Endothelial cell of umbilical vein (primary cell): ENCODE measurements at regions not wholly inside any gene's neighbourhood (a gene's known extent, or its start where the extent isn't known, plus 50 kb on each side); places are given as distances from the start of the nearest gene placed in this dataset.

Source experiments
- BruUV-seq: library from RNA; stranded (reverse); fragments of 400-500 nt; replicated peaks from 2 replicates; lab custom pipeline; 2021; lab: Mats Ljungman, UMichigan
- CTCF ChIA-PET: fragments of 300-600, 350-600 bp; sonication (Branson Sonifier 250); formaldehyde crosslinking; loops from one replicate; lab custom pipeline; 2021; ENCODE audit warnings: antibody characterized with exemption, inconsistent platforms; lab: Charles Lee
- POLR2A ChIA-PET: fragments of 300-600, 350-600 bp; sonication (Branson Sonifier 250); formaldehyde crosslinking; loops from one replicate; lab custom pipeline; 2021; ENCODE audit warnings: antibody characterized with exemption, inconsistent platforms; lab: Charles Lee
- DNase-seq: peaks from one replicate; pipeline ENCODE4 v3.0.0-alpha.2; 2011; ENCODE audit warnings: low read depth, low spot score
- FAIRE-seq: peaks from 2 replicates; lab custom pipeline; 2011; peaks lifted over from hg19 to GRCh38; lab: Jason Lieb, UNC
- H2AFZ ChIP-seq: 2 replicates; pipeline ENCODE4 v1.6.0; 2012; ENCODE audit warnings: low read depth, low read length, control low read depth, inconsistent platforms
- H3K27ac ChIP-seq: 2 replicates; pipeline ENCODE4 v1.5.1; 2011; ENCODE audit warnings: low read depth, mild to moderate bottlenecking, control low read depth, low read length, moderate library complexity; ENCODE audit not compliant: insufficient read depth
- H3K27me3 ChIP-seq, 2 experiments: 2 replicates each; pipeline versions ENCODE4 v1.6.0 to v1.6.1; 2011; ENCODE audit warnings: low read length in 2 of 2, mixed read lengths in 1 of 2; ENCODE audit not compliant: control insufficient read depth in 2 of 2, insufficient read depth in 2 of 2
- H3K36me3 ChIP-seq, 2 experiments: 2 replicates in 1 of 2; 3 replicates in 1 of 2; pipeline ENCODE4 v1.5.1; 2011; ENCODE audit warnings: low read length in 2 of 2, mild to moderate bottlenecking in 1 of 2, moderate library complexity in 1 of 2; ENCODE audit not compliant: control insufficient read depth in 2 of 2, insufficient read depth in 2 of 2; ENCODE audit errors: extremely low read depth in 1 of 2
- H3K4me1 ChIP-seq: 3 replicates; pipeline ENCODE4 v1.5.1; 2011; ENCODE audit warnings: mild to moderate bottlenecking, low read length; ENCODE audit not compliant: control insufficient read depth, insufficient read depth; ENCODE audit errors: extremely low read depth
- H3K4me2 ChIP-seq: 2 replicates; pipeline ENCODE4 v1.6.1; 2011; ENCODE audit warnings: low read length, control low read depth, mixed read lengths; ENCODE audit not compliant: insufficient read depth
- H3K4me3 ChIP-seq, 3 experiments: fragments of 200-600 bp in 1 of 3; sonication (generic), shearing (Covaris generic) in 1 of 3; replicated peaks in 1 of 3; 2 replicates each; pipeline ENCODE4 v1.5.1; 2011 to 2016; ENCODE audit warnings: control low read depth in 3 of 3, low read length in 3 of 3, mild to moderate bottlenecking in 2 of 3, inconsistent platforms in 1 of 3, low read depth in 1 of 3, moderate library complexity in 1 of 3; ENCODE audit not compliant: insufficient read depth in 1 of 3
- H3K79me2 ChIP-seq: 2 replicates; pipeline ENCODE4 v1.6.0; 2012; ENCODE audit warnings: low read length, inconsistent platforms; ENCODE audit not compliant: control insufficient read depth, insufficient read depth
- H3K9ac ChIP-seq: replicated peaks from 2 replicates; pipeline ENCODE3; 2011; ENCODE audit warnings: low read length, control low read depth; ENCODE audit not compliant: insufficient read depth; ENCODE audit errors: extremely low read depth
- H3K9me1 ChIP-seq: replicated peaks from 3 replicates; pipeline ENCODE4 v1.6.0; 2011; ENCODE audit warnings: mild to moderate bottlenecking, low read length; ENCODE audit not compliant: control insufficient read depth, insufficient read depth; ENCODE audit errors: extremely low read depth
- H3K9me3 ChIP-seq: replicated peaks from 2 replicates; pipeline ENCODE4 v1.5.1; 2012; ENCODE audit warnings: low read length, inconsistent platforms; ENCODE audit not compliant: control insufficient read depth, insufficient read depth
- H4K20me1 ChIP-seq: replicated peaks from 2 replicates; pipeline ENCODE3; 2011; ENCODE audit warnings: mild to moderate bottlenecking, low read length; ENCODE audit not compliant: control insufficient read depth, insufficient read depth; ENCODE audit errors: extremely low read depth
- CTCF ChIP-seq, 2 donors: IDR thresholded peaks; 1 replicate in 1 of 2; 2 replicates in 1 of 2; pipeline ENCODE4 v1.5.1; 2011; ENCODE audit warnings: low read length in 2 of 2, mild to moderate bottlenecking in 2 of 2, moderate library complexity in 2 of 2, control low read depth in 1 of 2, inconsistent platforms in 1 of 2, low read depth in 1 of 2; ENCODE audit not compliant: insufficient read depth in 1 of 2; ENCODE audit errors: extremely low read depth in 1 of 2
- FOS ChIP-seq: IDR thresholded peaks from 2 replicates; pipeline ENCODE4 v1.6.1; 2011; ENCODE audit warnings: mild to moderate bottlenecking, low read length, moderate library complexity, borderline replicate concordance; ENCODE audit not compliant: insufficient read depth
- GATA2 ChIP-seq: IDR thresholded peaks from 2 replicates; pipeline ENCODE4 v1.7.0; 2011; ENCODE audit warnings: low read depth, mild to moderate bottlenecking, moderate library complexity, mixed read lengths, low read length; ENCODE audit not compliant: insufficient read length, insufficient read depth
- JUN ChIP-seq: IDR thresholded peaks from 2 replicates; pipeline ENCODE4 v1.6.1; 2011; ENCODE audit warnings: borderline replicate concordance, low read depth; ENCODE audit not compliant: insufficient read length, insufficient read depth
- MAX ChIP-seq: IDR thresholded peaks from 2 replicates; pipeline ENCODE4 v1.6.1; 2011; ENCODE audit not compliant: insufficient read depth, insufficient read length
- MYC ChIP-seq: IDR thresholded peaks from one replicate; pipeline ENCODE4 v1.6.1; 2011; ENCODE audit warnings: mild to moderate bottlenecking, low read depth, low read length
- POLR2A ChIP-seq: IDR thresholded peaks from 2 replicates; pipeline ENCODE4 v1.6.1; 2012; ENCODE audit warnings: low read depth, mild to moderate bottlenecking, control low read depth, low read length
- POLR2AphosphoS5 ChIP-seq: IDR thresholded peaks from 2 replicates; pipeline ENCODE4 v1.6.1; 2012; ENCODE audit warnings: low read depth, mild to moderate bottlenecking, control low read depth, low read length, moderate library complexity; ENCODE audit not compliant: insufficient read depth
- dilution Hi-C: fragments of 300-500 bp; cut with MboI; formaldehyde crosslinking; loops from one replicate; pipeline ENCODE4 v1.15.0; 2019; ENCODE audit warnings: low sequenced_read_pairs; ENCODE audit not compliant: extremely low pct_ligation_motif_present
- intact Hi-C: fragments of 100-400 bp; cut with micrococcal nuclease; formaldehyde crosslinking; loops from one replicate; pipeline ENCODE4 v1.10.0; 2022

GRCh38 chrX:113651306-113651705 is 810.7 kb upstream of the AMOT start:
- no peaks in the 10 kb centered on the region for H3K9me1 ChIP-seq
- no peaks in the 10 kb centered on the region for H3K9me3 ChIP-seq
- no peaks in the 10 kb centered on the region for H4K20me1 ChIP-seq
- H3K4me1 ChIP-seq: no peaks in the 10 kb centered on the region
- dilution Hi-C loops: no loop called here
- DNase-seq (no peak), FAIRE-seq (peak; percentile 50)
- H3K4me2 ChIP-seq: no peak overlapping the region
- no peaks in the 10 kb centered on the region for H3K27me3 ChIP-seq
- H3K4me3 ChIP-seq: no peak overlapping the region
- H2AFZ ChIP-seq: no peak overlapping the region
- intact Hi-C loops: no loop called here
- no TSS peak for BruUV-seq
- H3K79me2 ChIP-seq: no peaks in the 10 kb centered on the region
- H3K27ac ChIP-seq: no peak overlapping the region
- ChIA-PET CTCF (no interaction called here), POLR2A (no interaction called here)
- no peaks in the 10 kb centered on the region for H3K36me3 ChIP-seq
- TF ChIP-seq POLR2AphosphoS5 (no peak), FOS (no peak), MAX (no peak), POLR2A (no peak), MYC (no peak), JUN (no peak), CTCF (IDR thresholded peaks at IDR 0.05; ENCODE audit: extremely low read depth in 1 of 2, insufficient read depth in 1 of 2, low read depth in 1 of 2, low read length in 2 of 2) (no peak), GATA2 (no peak)
- H3K9ac ChIP-seq: no peak overlapping the region
